Esophagus muscularis mucosa (tissue), 4 donors: ENCODE measurements at regions not wholly inside any gene's neighbourhood (a gene's known extent, or its start where the extent isn't known, plus 50 kb on each side); places are given as distances from the start of the nearest gene placed in this dataset.

ENCODE experiments used
- CTCF ChIP-seq, 3 experiments: fragments of 200-600 bp in 2 of 3; fragments of 450-650 bp in 1 of 3; sonication (generic) in 2 of 3; IDR thresholded peaks; one replicate each; pipeline ENCODE4 v1.5.1; 2017 to 2019; ENCODE audit warnings: antibody characterized with exemption in 3 of 3, mild to moderate bottlenecking in 2 of 3, moderate library complexity in 1 of 3
- EP300 ChIP-seq: sonication (generic); formaldehyde crosslinking; IDR thresholded peaks from one replicate; pipeline ENCODE4 v1.6.1; 2017; ENCODE audit warnings: antibody characterized with exemption
- POLR2A ChIP-seq: fragments of 450-650 bp; IDR thresholded peaks from one replicate; pipeline ENCODE4 v1.6.1; 2017; ENCODE audit warnings: antibody characterized with exemption, moderate library complexity, mild to moderate bottlenecking, low read depth
- POLR2AphosphoS5 ChIP-seq, 2 donors: sonication (generic); formaldehyde crosslinking; IDR thresholded peaks; one replicate each; pipeline ENCODE4 v1.6.1; 2017; ENCODE audit warnings: antibody characterized with exemption in 2 of 2

- TF ChIP-seq EP300 (no peak), POLR2A (no peak), CTCF (IDR thresholded peaks at IDR 0.05) (no peak), POLR2AphosphoS5 (IDR thresholded peaks at IDR 0.05) (no peak)
Observed at GRCh38 chr1:90564164-90564563, 152.9 kb downstream of the BARHL2 start.
